NCI-H1694 treated with DMSO at 0.1 percent for 48 hours (cell line): ENCODE measurements at regions not wholly inside any gene's neighbourhood (a gene's known extent, or its start where the extent isn't known, plus 50 kb on each side); places are given as distances from the start of the nearest gene placed in this dataset.
"Not testable (repeated sequence)": the region's sequence is repeated elsewhere in the genome, so short reads cannot be mapped to it uniquely, and the experiment has no call there.

ENCODE experiments used
- DNase-seq: peaks from one replicate; lab custom pipeline; 2025; lab: John Stamatoyannopoulos, UW

DNA sequence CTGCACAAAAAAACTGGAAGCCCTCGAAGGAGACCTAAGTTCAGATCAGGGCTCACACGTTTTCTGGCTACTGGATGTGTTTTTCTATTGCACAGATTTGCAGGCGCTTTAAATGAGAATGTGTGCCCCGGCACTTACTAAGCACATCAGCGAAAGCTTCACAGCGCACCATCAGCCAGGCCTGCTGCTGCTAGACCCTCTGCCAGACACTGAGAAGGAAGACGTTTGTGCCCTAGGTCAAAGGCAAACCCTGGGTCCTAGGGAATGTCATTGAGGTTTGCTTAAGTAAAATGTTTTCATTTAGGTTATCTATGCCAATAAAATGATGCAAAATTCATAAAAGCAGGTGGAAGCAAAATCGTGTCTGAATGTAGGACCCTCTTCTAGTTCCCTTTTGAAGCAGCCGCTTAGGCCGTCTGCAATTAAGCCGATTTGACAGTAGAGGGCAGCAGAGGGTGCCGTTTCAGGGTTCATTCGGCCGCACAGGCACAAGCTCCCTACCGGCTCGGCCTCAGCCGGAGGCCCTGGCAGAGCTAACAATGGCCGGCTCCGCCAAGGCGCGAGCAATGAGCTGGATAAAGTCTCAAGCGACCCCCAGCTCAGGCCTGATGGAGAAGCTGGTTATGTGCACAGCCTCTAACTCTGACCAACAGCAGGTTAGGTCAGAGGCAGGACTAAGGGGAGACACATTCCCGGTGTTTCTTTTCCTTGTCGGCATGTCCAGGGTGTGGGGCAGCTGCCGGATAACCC lies 107.2 kb upstream of the FOXA2 start:
- DNase-seq = peak; percentile 35

DNA sequence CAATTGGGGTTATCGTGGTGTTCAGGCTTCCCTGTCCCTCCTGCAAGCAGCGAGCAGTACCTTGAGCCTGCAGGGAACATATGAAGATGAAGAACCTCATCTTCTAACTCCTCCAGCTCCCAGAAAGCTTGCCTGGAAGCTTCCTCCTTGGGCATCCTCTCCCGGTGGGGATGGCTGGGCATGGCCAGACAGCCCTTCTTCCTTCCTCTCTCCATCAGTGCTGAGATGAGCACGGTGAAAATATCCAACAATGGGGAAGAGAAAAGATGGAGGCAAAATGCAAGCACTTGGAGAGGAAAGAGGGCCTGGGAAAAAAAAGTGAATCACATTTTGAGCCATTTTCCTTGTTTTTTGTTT lies 107.7 kb upstream of the FOXA2 start:
- no peak for DNase-seq

DNA sequence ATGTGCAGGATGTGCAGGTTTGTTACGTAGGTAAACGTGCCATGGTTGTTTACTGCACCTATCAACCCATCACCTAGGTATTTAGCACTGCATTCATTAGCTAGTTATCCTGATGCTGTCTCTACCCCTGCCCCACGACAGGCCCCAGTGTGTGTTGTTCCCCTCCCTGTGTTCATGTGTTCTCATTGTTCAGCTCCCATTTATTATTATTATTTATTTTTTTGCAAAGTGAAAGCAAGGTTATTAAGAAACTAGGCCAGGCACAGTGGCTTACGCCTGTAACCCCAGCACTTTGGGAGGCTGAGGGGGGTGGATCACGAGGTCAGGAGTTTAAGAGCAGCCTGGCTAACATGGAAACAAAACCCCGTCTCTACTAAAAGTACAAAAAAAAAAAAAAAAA lies 108.2 kb upstream of the FOXA2 start:
- DNase-seq = not testable (repeated sequence)

DNA sequence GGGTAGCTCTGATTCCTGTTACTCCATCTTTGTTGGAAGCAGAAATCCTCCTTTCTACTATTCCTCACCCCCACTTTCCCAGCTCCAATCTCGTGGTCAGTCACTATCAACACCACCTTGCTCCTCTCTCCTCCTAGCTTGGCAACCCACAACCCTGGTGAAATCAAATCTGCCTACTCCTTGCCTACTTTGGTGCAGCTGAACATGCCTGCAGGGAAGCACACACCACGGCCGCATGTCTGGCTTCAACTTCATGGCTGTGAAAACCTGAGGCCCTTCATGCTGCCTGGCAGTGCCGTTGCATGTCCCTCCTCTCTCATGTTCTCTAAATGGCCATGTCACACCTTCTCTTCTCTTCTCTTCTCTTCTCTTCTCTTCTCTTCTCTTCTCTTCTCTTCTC lies 112.4 kb upstream of the FOXA2 start:
- DNase-seq = no peak

DNA sequence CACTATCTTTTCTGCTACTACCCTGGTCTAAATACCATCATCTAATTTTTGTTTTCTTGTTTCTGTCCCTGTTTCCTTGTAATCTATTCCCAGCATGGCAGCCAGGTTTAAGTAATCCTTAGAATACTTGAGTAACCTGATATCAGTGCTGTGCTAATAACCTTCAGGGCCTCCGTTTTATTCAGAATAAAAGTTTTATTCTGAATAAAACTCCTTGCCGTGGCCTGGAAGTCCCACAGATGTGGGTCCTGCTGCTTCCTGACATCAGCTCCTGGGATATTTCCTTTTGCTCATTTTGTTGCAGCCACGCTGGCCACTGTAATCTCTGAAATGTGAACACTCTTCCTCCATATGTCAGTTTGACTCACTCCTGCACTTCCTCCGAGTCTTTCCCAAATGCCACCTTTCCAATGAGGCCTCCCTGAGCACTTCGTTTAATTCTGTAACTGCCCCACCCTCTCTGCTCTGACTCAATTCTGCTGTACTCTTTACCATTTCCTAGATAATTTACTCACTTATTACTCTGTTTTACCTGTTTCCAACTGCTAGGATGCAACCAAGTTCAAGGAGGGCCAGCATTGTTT lies 114.0 kb upstream of the FOXA2 start:
- DNase-seq = no peak

DNA sequence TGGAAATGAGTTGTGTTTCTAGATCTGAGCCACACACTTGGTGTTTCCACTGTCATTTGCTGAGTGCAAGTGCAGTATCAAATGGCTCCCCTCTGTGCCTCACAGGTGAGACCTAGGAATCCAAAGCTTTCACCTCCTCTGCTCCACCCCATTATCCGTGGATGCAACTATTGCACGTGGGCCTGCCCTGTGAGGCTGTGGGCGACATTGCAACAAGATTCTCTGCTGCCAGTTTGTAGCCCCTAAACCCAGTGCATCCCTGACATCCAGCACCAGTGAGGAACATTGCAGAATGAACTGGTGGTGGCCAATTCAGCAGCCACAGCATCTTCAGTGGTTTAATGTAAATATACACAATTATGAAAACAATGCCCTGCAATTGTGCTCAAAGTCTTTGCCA lies 115.0 kb upstream of the FOXA2 start:
- DNase-seq = no peak

DNA sequence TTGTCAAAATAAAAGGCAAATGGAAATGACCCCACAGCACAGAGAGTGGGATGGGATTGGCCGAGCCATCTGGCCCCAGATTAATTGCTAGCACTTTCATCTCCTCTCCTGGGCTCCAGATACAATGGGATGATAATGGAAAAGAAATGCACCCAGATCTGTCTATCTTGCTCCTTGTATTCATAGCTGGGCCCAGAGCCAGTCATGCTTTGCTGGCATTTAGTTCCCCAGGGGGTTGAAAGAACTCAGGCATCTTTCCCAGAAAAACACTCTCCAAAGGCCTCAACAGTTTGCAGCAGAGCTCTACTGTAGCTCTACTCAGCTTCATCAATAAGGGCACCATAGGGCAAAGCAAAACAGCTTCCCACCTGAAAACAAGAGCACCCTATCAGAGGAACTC lies 116.0 kb upstream of the FOXA2 start:
- DNase-seq = no peak

DNA sequence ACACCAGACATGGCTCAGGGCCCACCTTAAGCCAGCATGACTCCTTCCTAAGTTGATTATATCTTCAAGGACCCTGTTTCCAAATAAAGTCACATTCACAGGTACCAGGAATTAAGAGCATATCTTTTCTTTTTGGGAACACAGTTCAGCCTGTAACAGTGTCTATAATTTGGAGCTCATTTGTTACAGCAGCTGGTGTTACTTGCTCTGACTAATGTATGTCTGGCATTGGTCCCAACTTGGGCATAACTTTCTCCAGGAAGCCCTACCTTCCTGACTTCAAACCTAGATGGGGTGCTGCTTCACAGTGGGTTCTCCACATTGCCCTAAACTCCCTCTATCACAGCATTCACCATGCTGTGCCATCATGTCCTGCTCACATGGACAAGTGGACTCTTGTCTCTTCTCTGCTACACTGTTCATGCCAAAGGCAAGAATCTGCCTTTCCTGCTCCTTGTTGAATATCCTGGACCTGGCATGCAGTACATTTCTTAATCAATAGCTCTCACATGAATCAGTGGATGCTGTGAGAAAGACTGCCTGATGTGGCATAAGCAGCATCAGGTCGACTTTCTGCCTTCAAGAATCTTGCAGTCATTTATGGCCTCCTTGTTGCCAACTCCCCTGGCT lies 117.4 kb upstream of the FOXA2 start:
- no peak for DNase-seq

DNA sequence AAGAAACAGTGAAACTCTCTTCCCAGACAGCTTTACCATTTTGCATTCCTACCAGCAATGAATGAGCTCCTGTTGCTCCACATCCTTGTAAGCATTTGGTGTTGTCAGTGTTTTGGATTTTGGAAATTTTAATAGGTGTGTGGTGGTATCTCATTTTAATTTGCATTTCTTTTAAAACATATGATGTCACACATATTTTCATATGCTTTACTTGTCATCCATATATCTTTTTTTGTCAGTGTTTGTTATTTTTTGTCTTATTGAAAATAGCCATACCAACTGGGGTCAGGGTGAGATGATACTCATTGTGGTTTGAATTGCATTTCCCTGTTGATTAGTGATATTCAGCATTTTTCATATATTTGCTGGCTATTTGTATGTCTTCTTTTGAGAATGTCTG lies 119.5 kb upstream of the FOXA2 start:
- DNase-seq = no peak

DNA sequence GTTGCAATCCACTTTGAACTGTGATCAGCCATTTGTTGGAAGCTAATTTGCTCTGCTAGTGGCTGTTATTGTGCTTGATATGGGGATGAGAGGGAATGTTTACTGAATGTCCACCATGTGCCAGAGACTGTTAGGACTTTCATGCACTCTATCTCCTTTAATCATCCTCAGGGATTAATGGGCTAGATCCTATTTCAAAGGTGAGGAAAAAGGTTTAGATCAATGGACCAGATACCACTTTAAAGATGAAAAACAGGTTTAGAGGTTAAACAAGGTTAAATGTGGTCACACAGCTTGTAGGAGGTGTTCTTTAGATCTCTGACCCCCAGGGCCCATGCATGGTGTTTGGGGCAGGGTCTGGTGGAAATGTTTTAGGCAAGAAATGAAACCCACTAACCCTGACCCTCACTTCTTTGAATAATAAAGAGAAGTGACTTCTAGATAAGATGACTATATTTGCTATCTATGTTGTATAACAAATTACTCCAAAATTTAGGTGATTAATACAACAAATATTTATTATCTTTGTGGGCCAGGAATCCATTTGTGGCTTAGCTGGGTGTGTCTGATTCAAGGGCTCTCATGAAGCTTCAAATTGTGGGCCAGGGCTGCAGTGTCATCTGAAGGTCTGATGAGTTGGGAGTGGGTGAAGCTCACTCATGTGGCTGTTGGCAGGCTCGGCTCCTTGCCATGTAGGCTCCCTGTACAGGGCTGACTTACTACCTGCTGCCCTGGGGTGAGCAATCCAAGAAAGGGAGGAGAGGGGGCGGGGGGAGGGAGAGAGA lies 127.8 kb upstream of the FOXA2 start:
- no peak for DNase-seq

DNA sequence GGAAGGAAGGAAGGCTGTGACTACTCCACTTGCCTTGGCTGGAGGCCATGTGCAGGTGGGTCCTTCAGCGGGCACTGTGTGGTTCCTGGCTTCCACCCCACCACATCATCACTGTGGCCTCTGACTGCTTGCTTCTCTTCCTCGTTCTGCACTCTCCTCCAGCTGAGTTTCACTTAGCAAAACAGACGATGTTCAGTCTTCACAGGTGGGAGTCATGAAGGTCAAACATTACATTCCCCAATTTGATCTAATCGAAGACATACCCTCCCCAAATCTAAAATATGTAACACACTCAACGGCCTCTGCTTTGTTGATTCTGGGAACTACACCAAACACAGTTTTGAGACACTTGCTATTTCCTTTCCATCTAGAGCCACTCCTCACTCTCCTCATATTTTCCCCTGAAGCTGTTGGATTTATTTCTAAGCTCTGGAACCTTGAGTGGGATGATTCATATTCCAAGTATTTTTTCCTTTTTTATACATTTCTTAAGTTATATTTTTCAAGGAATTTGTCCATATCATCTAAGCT lies 132.5 kb upstream of the FOXA2 start:
- DNase-seq = no peak

DNA sequence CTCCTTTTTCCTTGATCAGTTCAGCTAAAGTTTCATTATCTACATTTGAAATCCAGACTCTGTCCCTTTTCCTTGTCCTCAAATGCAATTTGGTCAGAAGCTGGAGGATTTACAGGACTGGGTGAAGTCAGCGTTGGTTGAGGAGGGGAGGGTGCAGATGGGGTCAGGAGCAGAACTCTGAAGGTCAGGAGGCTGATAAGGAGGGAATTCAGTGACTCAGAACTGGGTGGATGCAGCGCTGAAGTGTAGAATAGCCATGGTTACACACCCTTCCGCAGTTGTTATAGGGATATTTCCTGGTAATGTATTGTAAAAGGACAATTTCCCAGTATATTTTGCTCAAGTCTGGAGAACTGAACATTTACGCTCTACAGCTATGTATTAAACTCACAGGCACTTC lies 133.1 kb upstream of the FOXA2 start:
- DNase-seq = no peak

DNA sequence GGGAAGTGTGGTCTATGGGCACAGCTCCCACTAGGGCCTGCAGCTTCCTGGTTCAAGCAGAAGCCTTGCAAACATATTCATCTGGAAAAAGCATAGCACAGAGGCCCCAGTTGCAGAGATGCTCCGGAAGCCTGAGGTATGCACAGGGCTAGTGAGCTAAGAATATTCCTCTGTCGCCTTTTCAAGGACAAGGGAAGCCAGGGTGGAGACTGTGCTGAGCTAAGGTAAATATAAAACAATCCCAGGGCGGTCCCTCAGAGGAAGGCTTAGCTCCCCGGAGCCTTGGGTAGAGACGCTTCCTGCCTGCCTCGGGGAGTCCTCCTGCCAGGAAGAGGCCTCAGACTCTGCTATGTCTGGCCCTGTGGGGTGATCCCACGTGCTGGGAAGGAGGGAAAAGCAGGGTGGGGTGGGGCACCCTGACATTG lies 134.8 kb upstream of the FOXA2 start:
- DNase-seq = no peak

DNA sequence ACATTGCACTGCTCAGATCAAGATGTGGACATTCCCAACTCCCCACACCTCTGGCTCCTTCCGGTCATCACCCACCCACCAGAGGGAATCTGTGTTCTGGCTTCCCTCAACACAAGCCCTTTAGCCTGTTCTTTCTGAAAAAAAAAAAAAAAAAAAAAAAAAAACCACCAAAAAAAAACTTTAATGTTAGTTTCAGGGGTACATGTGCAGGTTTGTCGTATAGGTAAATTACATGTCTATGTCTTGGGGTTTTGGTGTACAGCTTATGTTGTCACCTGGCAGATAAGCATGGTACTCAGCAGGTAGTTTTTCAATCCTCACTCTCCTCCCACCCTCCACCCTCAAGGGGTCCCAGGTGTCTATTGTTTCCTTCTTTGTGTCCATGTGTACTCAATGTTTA lies 135.8 kb upstream of the FOXA2 start:
- DNase-seq = no peak

DNA sequence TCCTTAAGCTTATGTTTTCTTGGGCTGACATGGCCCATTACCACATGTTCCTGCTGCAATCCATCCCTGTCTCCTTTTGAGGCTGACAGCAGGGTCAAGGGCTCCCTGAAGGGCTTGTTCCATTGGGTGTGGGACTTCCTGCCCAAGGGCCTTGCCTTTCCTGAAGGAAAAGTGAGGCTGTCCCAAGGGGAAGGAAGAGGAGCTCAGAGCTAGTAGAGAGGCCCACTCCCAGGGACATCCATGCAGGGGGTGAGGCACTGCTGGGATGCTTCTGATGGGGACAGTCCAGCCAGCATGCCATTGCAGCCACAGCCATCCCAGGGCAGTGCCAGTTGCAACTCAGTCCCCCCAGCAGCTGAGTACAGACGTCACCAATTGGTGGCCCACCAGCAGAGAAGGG lies 138.4 kb upstream of the FOXA2 start:
- no peak for DNase-seq

DNA sequence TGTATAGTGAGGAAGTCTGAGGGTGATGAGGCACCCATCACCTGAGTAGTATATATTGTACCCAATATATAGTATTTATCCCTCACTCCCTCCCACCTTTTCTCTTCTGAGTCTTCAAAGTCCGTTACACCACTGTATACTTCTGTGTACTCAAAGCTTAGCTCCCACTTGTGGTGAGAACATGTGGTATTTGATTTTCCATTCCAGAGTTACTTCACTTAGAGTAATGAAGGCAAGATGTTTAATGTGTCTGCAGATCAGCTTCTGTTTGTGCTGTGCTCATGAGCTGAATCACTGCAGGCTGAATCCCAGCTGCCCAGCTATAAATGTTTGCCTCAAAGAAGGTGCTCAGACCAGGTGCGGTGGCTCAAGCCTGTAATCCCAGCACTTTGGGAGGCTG lies 139.3 kb upstream of the FOXA2 start:
- no peak for DNase-seq

DNA sequence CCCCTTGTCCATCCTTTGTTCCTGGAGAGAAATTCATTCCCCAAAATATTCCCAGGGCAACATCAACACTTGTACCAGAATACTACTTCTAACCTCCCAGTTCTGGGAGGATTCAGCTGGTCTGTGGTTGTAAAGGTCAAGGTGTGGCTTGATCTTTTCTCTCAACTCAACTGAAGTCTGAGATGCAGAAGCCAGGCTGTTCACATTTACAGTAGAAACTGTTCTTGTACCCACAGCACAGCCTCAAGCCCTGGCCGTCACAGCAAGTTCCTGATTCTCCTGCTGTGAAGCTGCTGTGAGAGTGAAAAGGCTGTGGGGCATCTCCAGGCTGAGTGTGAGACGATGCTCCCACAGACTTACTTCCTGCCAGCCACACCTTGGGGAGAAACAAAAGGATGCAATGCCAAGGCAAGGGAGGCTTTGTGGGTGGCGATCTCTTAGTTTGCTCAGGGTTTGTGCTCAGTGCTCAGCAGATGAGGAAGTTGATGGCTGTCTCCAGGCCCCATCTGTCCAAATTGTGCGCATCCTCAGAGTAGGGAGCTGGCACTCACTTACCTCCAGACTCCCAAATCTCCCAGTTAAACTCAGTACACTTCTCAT lies 143.9 kb upstream of the FOXA2 start:
- DNase-seq = no peak

DNA sequence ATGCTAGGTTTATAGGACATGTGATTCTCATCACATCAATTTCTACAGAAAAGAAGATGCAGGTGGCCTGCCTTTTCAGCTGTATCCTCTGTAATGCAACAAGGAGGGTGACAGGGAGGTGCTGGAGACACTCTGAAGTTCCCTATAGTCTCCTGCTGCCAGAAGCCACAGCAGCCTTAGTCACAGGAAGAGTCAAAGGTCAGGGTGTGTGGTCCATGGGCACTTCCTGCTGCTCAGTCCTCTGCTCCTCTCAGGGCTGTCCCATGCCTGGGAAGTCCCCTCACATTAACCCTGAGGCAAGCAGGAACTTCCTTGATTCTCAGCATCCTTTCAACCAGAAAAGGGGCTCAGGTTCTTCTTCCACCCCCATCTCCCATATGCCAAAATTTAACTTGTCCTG lies 144.8 kb upstream of the FOXA2 start:
- DNase-seq = no peak

DNA sequence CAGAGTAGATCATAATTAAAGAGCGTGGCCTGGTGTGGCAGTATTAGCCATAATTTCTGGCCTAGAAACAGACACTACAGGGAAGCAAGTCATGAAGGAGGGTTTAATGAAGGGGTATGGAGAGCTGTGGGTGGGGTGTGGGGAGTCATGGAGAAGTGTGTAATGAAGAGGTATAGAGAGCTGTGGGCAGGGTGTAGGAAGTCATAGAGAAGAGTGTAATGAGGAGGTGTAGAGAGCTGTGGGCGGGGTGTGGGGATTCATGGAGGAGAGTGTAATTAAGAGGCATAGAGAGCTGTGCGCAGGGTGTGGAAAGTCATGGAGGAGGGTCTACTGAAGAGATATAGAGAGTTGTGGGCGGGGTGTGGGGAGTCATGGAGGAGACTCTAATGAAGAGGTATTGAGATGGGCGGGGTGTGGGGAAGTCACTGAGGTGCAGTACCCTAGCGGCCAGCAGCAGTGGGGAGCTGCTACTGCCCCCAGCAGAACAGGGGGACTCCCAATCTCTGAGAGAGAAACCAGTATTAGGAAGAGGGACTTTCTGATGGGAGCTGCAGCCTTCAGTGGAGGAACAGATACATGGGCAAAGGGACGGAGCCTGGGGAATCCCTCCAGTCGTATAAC lies 145.4 kb upstream of the FOXA2 start:
- DNase-seq = no peak

DNA sequence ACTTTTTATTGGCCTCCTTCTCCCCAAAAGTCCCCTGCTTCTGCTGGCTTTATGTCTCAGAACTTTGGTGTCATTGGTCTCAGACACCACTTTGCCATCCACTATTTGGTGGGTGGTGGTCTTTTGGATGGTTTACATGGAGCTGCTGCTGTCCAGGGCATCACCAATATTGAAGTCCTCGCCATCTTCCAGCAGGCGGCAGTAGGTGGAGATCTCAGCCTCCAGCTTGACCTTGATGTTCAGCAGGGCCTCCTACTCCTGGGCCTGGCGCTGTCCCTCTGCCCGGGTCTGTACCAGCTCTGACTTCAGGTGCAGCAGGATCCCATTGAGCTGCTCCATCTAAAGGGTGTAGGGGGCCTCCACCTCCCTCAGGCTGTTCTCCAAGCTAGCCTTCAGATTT lies 148.4 kb upstream of the FOXA2 start:
- no peak for DNase-seq

DNA sequence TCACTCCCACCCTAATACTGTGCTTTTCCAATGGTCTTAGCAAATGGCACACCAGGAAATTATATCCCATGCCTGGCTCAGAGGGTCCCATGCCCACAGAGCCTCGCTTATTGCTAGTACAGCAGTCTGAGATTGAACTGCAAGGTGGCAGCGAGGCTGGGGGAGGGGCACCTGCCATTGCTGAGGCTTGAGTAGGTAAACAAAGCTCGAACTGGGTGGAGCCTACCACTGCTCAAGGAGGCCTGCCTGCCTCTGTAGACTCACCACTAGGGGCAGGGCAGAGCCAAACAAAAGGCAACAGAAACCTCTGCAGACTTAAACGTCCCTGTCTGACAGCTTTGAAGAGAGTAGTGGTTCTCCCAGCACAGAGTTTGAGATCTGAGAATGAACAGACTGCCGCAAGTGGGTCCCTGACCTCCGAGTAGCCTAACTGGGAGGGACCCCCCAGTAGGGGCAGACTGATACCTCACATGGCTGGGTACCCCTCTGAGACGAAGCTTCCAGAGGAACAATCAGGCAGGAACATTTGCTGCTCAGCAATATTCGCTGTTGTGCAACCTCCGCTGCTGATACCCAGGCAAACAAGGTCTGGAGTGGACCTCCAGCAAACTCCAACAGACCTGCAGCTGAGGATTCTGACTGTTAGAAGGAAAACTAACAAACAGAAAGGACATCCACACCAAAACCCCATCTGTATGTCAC lies 150.7 kb upstream of the FOXA2 start:
- not testable (repeated sequence) for DNase-seq
